PC-9 (cell line): ENCODE measurements at regions not wholly inside any gene's neighbourhood (a gene's known extent, or its start where the extent isn't known, plus 50 kb on each side); places are given as distances from the start of the nearest gene placed in this dataset.

Source experiments
- CTCF ChIP-seq: fragments of 200-600 bp; sonication (generic); conservative IDR thresholded peaks from 2 replicates; pipeline ENCODE4 v1.6.1; 2017; ENCODE audit warnings: mixed run types, antibody characterized with exemption, mild to moderate bottlenecking, moderate library complexity
- EZH2 ChIP-seq: fragments of 200-600 bp; sonication (generic); IDR thresholded peaks from 2 replicates; pipeline ENCODE4 v1.8.0; 2017; ENCODE audit warnings: antibody characterized with exemption, low read depth

GRCh38 chr20:62567246-62568044 is 74.9 kb upstream of the SLCO4A1 start:
- TF ChIP-seq CTCF = no peak
- TF ChIP-seq EZH2 = no peak
